ENCODE measurements at regions not wholly inside any gene's neighbourhood (a gene's known extent, or its start where the extent isn't known, plus 50 kb on each side); places are given as distances from the start of the nearest gene placed in this dataset.

GRCh38 chr7:121714559-121715303 lies 158.2 kb upstream of the PTPRZ1 start:
- no peak for TF ChIP-seq CTCF (optimal IDR thresholded peaks at IDR 0.05 in 1 of 3, IDR thresholded peaks at IDR 0.05 in 1 of 3, conservative IDR thresholded peaks at IDR 0.05 in 1 of 3; ENCODE audit: extremely low read depth in 1 of 3, insufficient read depth in 2 of 3, low read length in 3 of 3)
- no peak for TF ChIP-seq EZH2 (IDR thresholded peaks at IDR 0.05; ENCODE audit: low read length)

Data from keratinocyte (primary cell).